K562 (cell line): ENCODE measurements at regions not wholly inside any gene's neighbourhood (a gene's known extent, or its start where the extent isn't known, plus 50 kb on each side); places are given as distances from the start of the nearest gene placed in this dataset.

Experiments
- BCOR ChIP-seq: fragments of 450-650 bp; IDR thresholded peaks from 2 replicates; pipeline ENCODE4 v1.6.1; 2016
- EHMT2 ChIP-seq: fragments of 450-650 bp; IDR thresholded peaks from 2 replicates; pipeline ENCODE4 v1.6.1; 2018; ENCODE audit warnings: antibody characterized with exemption
- L3MBTL2 ChIP-seq: fragments of 450-650 bp; IDR thresholded peaks from 2 replicates; pipeline ENCODE4 v1.6.1; 2016; ENCODE audit warnings: mild to moderate bottlenecking, moderate library complexity
- MAFF ChIP-seq: IDR thresholded peaks from 2 replicates; pipeline ENCODE4 v1.6.1; 2012; ENCODE audit warnings: low read length, improper control_type of control experiment
- NONO ChIP-seq, 2 experiments: fragments of 200-400 bp in 1 of 2; fragments of 450-650 bp in 1 of 2; formaldehyde crosslinking in 1 of 2; IDR thresholded peaks; 2 replicates each; pipeline ENCODE4 v1.6.1; 2017; ENCODE audit warnings: low read depth in 2 of 2, mild to moderate bottlenecking in 2 of 2, moderate library complexity in 2 of 2, low read length in 1 of 2
- ZBTB8A ChIP-seq: fragments of 450-650 bp; IDR thresholded peaks from 2 replicates; pipeline ENCODE4 v1.6.1; 2018; ENCODE audit warnings: mild to moderate bottlenecking, moderate library complexity; ENCODE audit not compliant: partially characterized antibody
- TF ChIP-seq, protein P1 (sequence below): fragments of 450-650 bp; formaldehyde crosslinking; IDR thresholded peaks from 2 replicates; pipeline ENCODE4 v1.4.0; 2022; ENCODE audit warnings: missing genetic modification characterization

DNA sequence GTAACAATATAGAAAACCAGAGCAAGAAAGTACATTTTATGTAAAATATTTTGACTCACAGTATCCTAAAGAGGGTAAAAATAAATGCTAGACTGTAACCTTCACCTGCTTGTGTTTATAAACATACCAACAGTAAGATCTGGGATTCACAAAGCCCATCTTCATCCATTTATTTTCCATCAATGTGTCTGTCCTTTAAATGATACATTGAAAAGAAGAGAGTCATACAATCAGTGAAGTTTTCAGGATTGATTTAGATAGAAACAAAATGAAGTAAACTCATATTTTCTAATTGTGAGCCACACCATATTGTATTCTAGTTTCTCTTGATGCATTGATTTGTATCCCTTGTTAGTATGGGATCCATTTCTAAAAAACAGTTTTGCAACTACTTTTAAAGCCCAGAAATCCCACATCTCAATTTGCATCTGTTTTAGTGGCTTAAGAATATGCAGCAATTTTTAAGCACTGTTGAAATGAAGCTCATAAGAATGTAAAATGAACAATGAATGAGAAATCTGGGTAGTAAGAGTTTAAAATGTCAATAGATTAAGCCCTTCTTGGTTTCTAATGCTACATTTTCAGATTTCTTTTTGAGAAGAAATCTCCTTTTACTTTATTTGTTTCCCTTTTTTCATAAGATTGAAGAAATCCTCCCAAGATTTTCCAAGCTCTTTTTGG, 548.1 kb upstream of the ADGRL2 start:
- TF ChIP-seq EHMT2 (no peak), BCOR (no peak), NONO (IDR thresholded peaks at IDR 0.05; ENCODE audit: low read depth in 2 of 2, low read length in 1 of 2) (no peak), ZBTB8A (no peak), L3MBTL2 (no peak), MAFF (no peak)
- TF ChIP-seq, protein P1, sequence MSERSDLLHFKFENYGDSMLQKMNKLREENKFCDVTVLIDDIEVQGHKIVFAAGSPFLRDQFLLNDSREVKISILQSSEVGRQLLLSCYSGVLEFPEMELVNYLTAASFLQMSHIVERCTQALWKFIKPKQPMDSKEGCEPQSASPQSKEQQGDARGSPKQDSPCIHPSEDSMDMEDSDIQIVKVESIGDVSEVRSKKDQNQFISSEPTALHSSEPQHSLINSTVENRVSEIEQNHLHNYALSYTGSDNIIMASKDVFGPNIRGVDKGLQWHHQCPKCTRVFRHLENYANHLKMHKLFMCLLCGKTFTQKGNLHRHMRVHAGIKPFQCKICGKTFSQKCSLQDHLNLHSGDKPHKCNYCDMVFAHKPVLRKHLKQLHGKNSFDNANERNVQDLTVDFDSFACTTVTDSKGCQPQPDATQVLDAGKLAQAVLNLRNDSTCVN, result no peak
